Uterus (tissue), 2 donors: ENCODE measurements at regions not wholly inside any gene's neighbourhood (a gene's known extent, or its start where the extent isn't known, plus 50 kb on each side); places are given as distances from the start of the nearest gene placed in this dataset.

Experiments used
- POLR2A ChIP-seq, 2 donors: fragments of 450-650 bp; IDR thresholded peaks; one replicate each; pipeline ENCODE4 v1.6.1; 2016; ENCODE audit warnings: antibody characterized with exemption in 2 of 2, mild to moderate bottlenecking in 1 of 2, moderate library complexity in 1 of 2
- TF ChIP-seq, protein P1 (sequence below), 4 experiments: fragments of 200-600 bp in 2 of 4; fragments of 450-650 bp in 2 of 4; sonication (generic) in 2 of 4; IDR thresholded peaks; one replicate each; pipeline ENCODE4 v1.5.1; 2016 to 2019; ENCODE audit warnings: antibody characterized with exemption in 4 of 4, mild to moderate bottlenecking in 2 of 4, moderate library complexity in 1 of 4

DNA sequence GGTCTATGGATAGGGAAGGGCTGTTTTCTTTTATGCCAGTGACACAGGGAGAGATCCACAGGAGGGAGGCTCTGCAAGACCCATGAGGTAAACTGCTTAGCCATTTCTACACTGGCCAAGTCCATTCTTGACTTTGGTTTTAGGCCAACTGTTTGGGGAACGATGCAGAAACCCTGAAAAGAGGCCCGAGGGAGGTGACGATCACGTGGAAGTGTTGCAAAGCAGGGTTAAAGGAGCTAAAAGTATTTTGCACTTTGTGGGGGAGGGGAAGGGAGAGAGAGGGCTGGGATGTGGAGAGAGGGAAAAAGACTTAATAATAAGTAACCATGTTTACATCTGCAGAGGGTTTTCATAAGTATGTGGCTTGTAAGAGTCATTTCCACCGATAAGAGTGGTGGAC lies 239.7 kb downstream of the EMX2 start:
- TF ChIP-seq, protein P1, sequence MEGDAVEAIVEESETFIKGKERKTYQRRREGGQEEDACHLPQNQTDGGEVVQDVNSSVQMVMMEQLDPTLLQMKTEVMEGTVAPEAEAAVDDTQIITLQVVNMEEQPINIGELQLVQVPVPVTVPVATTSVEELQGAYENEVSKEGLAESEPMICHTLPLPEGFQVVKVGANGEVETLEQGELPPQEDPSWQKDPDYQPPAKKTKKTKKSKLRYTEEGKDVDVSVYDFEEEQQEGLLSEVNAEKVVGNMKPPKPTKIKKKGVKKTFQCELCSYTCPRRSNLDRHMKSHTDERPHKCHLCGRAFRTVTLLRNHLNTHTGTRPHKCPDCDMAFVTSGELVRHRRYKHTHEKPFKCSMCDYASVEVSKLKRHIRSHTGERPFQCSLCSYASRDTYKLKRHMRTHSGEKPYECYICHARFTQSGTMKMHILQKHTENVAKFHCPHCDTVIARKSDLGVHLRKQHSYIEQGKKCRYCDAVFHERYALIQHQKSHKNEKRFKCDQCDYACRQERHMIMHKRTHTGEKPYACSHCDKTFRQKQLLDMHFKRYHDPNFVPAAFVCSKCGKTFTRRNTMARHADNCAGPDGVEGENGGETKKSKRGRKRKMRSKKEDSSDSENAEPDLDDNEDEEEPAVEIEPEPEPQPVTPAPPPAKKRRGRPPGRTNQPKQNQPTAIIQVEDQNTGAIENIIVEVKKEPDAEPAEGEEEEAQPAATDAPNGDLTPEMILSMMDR (IDR thresholded peaks at IDR 0.05): no peak
- no peak for TF ChIP-seq POLR2A (IDR thresholded peaks at IDR 0.05)
